B cell (primary cell): ENCODE measurements at regions not wholly inside any gene's neighbourhood (a gene's known extent, or its start where the extent isn't known, plus 50 kb on each side); places are given as distances from the start of the nearest gene placed in this dataset.

Experiments used
- EZH2 ChIP-seq: IDR thresholded peaks from 2 replicates; pipeline ENCODE4 v1.6.1; 2012; ENCODE audit warnings: borderline replicate concordance, low read depth, mild to moderate bottlenecking, moderate library complexity, low read length; ENCODE audit not compliant: insufficient read depth, poor library complexity, severe bottlenecking
- TF ChIP-seq, protein P1 (sequence below): fragments of 200-600 bp; IDR thresholded peaks from one replicate; pipeline ENCODE4 v1.8.0; 2022; ENCODE audit warnings: antibody characterized with exemption, mild to moderate bottlenecking

DNA sequence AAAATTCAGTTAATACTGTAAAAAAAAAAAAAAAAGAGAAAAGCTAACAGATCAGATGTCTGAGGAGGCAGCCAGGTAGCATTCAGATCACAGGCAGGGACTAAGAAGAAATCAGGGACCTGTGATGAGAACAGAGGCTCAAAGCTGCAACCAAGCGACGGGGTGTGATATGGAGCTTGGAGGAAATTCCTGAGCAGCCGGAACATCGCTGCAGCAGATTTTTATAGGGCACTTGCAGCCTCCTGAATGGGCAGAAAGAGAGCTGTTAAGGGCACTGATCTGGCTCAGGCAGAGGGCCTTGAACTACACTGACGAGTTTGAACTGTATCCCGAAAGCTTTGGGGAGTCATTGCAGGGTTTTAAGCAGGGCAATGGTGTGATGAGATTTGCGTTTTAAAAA lies 315.4 kb downstream of the ADGRL2 start:
- TF ChIP-seq, protein P1, sequence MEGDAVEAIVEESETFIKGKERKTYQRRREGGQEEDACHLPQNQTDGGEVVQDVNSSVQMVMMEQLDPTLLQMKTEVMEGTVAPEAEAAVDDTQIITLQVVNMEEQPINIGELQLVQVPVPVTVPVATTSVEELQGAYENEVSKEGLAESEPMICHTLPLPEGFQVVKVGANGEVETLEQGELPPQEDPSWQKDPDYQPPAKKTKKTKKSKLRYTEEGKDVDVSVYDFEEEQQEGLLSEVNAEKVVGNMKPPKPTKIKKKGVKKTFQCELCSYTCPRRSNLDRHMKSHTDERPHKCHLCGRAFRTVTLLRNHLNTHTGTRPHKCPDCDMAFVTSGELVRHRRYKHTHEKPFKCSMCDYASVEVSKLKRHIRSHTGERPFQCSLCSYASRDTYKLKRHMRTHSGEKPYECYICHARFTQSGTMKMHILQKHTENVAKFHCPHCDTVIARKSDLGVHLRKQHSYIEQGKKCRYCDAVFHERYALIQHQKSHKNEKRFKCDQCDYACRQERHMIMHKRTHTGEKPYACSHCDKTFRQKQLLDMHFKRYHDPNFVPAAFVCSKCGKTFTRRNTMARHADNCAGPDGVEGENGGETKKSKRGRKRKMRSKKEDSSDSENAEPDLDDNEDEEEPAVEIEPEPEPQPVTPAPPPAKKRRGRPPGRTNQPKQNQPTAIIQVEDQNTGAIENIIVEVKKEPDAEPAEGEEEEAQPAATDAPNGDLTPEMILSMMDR, result no peak
- TF ChIP-seq EZH2, result no peak
